Activated CD8-positive, alpha-beta memory T cell treated with anti-CD3 and anti-CD28 coated beads, Interleukin-2, amount 50 U/mL, for 24 hours (primary cell): ENCODE measurements at regions not wholly inside any gene's neighbourhood (a gene's known extent, or its start where the extent isn't known, plus 50 kb on each side); places are given as distances from the start of the nearest gene placed in this dataset.

Experiments
- DNase-seq: peaks from one replicate; pipeline ENCODE4 v3.0.0-alpha.2; 2020; ENCODE audit errors: extremely low read depth

DNA sequence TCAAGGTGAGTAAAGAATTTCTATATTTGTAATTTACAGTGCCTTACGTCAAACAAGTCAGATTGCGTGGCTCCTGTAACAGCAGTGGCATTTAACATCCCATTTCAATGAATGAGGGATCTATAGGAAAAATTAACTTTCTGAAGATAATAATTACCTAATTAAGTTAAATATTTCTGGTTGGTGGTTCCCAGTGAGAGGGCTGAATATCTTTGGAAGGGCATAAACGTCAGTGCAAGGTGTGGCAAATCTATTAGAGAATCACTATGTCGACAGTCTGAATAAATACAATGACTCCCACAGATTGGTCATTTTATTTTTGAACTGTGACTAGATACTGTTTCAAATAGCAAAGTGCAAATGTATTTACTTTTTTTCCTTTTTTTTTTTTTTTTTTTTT lies 80.0 kb downstream of the S1PR1 start:
- DNase-seq = no peak

DNA sequence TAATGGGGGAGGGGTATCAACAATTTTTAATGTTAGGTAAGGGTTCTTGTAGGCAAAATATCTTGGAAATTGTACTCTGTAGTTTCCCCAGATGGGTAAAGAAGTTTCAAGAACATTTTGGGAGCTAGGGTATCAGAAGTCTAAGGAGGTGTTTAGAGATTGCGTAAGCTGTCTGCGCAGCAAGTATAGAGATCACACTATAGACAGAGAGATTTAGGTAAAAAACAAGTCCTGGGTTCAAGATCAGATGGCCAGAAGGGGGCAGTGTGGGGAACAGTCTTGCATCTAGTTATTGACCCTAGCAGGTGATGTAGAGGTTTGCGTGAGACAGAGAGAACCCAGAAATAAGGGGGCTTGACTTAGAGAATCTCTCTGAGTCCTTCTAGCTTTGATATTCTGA lies 80.8 kb downstream of the S1PR1 start:
- DNase-seq = no peak

DNA sequence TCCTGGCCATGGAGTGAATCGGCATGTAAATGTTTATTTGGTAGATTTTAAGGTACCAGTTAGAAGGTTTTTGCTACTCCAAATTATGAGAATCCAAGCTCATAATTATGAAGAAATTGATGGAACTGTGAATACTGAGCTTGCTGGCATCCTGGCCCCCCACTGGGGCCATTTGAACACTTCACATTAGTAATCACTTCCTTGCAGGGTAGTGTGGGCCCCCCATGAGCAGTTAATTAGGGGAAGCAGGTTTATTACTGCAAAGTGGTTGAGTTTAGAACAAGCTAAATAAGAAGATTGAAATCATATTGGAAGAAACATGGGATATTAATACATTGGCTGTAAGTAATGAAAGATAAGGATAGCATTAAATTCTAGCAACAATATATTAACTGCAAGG lies 86.7 kb downstream of the S1PR1 start:
- no peak for DNase-seq

DNA sequence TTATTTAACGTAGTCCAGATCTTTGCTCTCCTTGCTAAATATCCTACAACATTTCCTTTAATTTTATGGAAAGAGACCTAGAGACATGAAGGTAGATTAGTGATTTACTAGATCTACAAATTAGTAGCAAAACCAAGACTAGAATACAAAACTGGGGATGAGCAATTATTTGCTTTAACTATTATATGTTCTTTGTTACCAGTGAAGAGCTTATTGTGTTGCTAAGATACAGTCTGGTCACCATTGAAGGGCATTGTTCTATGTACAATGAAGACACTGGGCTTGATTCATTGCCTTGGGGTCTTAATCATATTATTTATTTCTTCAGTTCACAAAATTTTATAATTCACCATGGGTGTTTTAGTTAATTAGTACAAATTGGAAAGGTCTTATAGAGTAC lies 88.3 kb downstream of the S1PR1 start:
- no peak for DNase-seq

DNA sequence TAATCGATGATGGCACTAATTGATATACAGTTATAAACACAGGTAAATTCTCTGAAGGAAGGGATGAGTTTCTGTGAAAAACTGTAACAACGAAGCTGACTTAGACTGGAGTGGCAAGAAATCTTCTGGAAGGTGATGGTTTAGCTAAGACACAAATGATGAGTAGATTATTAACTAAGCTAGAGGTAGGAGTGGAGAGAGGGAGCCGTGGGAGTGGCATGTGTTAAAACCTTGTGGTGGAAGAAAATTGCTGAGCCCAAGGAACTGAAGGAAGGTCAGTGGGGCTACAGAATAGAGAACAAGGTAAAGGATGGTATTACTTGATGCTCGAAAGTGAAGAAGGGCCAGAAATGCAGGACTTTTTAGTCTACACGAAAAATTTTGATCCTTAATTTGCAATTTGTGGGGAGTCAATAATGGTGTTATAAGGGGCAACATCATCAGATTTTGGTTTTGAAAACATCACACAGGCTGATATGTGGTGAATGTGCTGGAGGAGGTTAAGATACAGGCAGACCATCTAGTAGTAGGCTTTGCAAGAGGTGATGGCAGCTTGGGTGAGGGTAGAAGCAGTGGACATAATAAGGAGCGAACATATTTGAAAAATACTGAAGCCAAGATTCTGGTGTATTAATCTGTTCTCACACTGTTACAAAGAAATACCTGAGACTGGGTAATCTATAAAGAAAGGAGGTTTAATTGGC lies 93.8 kb downstream of the S1PR1 start:
- DNase-seq = no peak

DNA sequence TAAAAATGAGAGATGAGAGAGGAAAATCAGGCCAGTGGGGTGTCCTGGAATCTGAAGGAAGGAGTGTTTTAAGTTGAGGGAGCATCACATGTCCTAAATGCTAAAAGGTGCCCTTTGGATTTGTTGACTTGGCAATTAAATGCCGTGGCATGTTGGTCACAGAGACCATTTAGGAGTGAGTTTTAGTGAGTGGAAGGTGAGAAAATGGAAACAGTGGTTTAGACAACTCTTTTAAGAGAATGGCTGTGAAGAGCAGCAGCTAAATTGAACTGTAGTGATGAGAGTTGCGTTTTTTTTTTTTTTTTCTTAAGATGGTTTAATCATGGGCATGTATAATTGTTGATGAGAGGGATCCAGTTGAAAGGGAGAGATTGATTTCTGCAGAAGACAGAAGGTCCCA lies 95.0 kb downstream of the S1PR1 start:
- DNase-seq = no peak

DNA sequence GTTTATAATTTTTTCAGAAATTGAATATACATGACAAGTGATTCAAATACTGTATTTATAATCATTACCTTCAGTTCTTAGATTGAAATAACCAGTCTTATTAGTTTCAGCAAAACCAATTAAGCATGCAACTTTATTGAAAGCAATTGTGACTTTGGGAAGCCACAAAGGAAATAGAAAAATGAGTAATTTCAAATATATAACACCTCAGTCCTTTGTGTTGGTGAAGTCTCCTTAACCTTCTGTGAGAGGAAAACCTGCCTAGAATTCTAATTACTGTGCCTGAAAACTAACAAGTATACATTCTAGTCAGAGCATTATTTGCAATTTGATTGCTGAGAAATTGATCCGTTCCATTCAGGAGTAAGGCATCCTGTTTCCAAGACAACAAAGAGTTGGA lies 95.8 kb downstream of the S1PR1 start:
- no peak for DNase-seq

DNA sequence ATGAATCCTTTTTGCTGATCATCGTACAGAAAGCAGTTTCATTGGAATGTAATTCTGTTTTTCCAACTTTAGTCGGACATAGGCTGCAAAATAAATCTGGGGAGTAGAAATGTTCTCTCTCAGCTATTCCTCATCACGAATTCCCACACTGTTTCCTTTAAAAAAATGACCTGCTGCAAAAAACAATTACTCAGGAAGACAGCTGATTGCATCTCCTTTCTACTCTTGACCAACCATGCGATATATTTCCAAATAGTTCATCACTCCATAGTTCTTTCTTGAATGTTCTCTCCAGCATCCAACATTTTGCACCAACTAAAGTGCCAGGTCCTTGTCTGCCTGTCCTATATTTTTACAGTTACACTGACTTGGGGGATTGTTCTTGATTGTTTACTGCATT lies 96.4 kb downstream of the S1PR1 start:
- no peak for DNase-seq

DNA sequence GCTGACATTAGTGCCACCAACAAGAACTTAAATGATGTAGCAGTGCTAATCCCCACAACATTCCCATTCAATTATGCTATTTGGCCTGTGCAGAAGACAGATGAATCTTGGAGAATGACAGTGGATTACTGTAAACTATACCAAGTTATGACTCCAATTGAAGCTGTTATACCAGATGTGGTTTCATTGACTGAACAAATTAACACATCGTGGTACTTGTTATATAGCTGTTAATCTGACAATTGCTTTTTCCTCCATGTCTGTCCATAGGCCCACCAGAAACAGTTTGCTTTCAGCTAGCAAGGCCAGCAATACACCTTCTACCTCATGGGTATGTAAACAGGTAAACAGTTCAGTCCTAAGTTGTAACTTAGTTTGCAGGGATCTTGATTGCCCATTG lies 101.1 kb downstream of the S1PR1 start:
- no peak for DNase-seq

DNA sequence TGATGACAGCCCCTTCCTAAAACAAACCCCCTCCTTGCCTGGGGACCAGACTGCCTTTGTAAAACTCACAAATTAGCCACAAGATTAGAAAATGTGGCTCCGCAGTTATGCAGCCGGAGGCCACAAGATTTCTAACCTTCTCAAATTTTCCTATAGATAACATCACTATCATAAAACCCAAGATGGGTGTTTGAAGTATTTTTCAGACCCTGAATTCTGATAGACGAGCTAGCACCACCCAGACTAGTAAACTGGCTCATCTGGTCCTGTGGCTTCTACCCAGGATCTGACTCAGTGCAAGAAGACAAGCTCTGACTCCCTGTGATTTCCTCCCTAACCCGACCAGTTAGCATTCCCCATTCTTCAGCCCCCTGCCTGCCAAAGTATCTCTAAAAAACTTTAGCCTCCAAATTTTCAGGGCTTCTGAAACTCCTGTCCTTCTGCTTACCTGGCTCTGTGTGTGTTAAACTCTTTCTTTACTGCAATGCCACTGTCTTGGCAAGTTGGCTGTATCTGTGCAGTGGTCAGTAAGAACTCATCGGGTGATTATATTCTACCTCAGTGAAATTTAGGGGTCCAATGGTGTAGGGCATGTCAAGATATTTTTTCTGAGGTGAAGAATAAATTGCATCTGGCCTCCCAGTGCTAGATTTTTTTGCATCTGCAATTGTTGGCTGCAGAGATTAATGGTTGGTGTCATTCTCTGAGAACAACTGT lies 102.1 kb downstream of the S1PR1 start:
- no peak for DNase-seq

DNA sequence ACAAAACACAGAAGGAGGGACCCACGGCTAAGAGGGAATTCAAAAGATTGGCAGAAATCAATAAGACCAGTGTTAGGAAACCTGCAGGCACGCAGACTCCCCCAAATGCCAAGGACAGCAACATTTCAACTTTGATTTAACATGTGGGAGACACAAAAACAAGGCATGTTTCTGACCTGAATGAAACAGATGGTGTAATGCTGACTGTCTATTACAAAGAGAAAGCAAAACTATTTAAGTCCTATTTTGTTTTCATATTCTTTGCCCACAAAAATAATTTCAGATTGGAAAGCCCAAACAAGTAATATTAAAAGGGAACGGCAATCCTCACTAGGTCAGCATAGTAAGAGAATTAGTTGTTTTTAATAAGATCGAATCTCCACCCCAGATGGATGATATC lies 107.9 kb downstream of the S1PR1 start:
- DNase-seq = no peak

DNA sequence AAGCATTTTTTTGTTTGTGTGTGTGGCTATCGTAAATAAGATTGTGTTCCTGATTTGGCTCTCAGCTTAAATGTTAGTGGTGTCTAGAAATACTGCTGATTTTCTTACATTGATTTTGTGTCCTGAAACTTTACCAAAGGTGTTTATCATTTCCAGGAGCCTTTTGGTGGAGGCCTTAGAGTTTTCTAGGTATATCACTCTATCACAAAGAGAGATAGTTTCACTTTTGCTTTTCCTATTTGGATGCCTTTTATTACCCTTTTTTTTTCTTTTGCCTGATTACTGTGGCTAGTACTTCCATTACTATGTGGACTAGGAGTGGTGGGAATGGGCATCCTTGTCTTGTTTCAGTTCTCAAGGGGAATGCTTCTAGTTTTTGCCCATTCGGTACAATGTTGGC lies 109.6 kb downstream of the S1PR1 start:
- DNase-seq = no peak

DNA sequence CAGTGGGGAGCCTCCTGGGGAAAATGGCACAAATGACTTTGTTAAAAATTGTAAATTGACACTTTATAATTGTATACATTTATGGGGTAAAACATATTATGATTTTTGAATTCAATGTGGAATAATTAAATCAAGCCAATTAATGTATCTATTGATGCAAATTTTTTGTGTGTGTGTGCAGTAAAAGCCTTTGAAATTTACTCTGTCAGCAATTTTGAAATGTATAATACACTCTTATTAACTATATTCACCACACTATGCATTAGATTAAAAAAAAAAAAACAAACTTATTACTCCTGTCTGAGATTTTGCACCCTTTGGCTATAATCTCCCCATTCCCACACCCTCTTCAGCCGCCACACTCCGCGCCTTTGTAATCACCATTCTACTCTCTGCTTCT lies 119.2 kb downstream of the S1PR1 start:
- DNase-seq = no peak

DNA sequence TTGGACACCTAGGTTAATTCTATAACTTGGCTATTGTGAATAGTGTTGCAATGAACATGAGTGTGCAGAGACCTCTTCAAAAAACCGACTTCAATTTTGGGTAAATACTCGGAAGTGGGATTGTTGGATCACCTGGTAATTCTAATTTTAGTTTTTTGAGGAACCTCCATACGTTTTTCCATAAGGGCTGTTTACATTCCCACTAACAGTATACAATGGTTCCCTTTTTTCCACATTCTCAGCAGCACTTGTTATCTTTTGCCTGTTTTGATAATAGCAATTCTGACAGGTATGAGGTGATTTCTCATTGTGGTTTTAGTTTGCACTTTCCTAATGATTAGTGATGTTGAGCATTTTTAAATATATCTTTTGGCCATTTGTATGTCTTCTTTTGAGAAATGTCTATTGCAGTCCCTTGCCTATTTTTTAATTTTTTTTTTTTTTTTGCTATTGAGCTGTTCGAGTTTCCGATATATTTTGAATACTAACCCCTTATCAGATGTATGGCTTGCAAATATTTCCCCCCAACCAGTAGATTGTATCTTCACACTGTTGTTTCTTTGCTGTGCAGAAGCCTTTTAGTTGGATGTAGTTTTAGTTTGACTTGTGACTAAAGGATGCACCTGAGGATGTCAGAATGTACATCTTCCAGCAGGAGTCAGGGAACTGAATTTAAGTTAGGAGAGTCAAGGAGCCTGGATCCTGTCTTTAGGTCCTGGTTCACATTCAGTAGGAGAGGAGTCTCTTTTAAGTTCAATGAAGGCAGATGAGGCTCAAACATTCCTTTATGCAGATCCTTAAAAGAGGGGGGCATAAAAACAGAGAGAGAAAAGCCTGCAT lies 120.0 kb downstream of the S1PR1 start:
- DNase-seq = no peak

DNA sequence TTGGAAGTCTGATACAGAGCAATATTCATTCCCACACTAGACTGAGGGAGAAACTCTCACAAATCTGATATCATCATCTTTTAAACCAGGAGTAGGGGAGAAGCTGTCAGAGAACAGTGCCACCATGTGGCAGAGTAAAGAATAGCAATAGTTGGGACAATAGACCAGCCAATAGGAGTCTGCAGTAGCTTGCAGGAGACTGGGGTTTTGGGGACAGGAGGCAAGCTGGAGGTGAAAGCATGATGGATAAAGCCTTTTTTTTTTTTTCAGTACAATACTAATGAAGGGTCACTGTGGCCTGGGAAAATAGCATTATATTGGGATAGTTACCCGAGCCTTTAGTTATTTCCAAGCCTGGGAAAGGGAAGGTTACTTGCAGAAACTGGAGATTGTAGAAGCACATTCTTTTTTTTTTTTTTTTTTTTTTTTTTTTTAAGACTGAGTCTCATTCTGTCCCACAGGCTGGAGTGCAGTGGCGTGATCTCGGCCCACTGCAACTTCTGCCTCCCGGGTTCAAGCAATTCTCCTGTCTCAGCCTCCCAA lies 120.7 kb downstream of the S1PR1 start:
- peak; percentile 31 for DNase-seq

DNA sequence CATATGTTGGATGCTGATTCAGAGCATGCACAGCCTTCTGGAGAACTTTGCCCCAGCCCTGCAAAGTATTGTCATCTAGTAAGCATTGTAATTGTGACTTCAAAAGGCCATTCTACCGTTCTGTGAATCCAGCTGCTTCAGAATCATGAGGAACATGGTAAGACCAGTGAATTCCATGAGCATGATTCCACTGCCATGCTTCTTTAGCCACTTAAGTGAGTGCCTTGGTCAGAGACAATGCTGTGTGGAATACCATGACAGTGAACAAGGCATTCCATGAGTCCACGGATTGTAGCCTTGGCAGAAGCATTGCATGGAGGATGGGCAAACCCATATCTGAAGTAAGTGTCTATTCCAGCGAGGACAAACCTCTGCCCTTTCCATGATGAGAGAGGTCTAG lies 123.7 kb downstream of the S1PR1 start:
- DNase-seq = no peak

DNA sequence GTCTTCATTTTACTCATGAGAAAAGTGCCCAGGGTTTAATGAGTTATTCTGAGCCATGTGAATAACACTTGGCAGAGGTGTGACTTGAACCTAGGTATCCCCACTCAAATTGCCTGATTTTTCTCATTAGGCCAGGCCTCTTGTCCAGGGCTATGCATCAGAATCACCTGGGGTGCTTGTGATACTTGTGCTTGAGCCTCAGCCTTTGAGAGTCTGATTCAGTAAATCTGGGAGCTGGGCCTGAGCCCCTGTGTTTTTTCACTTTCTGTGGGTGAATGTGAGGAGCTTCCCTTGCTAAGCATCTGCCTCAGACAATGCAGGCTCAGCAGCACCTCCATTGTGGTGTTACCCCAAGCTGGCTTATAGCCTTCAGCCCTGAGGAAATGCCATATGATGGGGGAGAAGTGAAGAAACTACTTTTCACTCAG lies 127.1 kb downstream of the S1PR1 start:
- DNase-seq = no peak

DNA sequence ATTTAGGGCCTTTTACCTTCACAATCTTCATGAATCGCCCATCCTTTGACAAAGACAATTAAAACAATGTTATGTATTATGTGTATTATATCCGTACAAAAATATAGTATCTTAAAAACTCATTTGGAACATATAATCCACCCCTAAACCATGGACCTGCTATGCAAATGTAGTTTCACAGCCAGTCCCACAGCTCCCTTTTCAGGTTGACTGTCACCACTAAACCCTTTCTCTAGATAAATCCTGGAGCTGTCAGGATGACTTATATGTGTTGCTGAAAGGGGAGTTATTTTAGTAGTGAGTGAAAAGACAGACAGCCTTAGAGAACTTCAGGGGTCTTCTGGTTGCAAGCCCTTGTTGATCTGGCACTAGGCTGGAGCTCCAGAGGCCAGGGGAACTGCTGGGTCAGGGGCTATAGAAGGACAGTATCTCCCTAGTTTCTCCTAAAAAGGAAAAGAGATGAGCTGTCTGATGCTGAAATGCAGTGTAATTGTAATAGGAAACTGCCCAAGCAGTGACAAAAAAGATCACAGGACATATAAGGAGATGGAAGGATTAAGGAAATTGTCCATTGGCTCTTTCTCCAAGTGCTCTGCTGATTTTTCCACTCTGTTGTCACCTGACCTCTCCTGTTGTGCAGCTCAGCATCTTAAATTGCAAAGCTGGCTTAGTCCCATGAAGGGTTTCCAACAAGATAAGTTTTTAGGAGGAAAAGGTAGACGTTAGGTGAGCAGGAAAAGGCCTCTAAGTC lies 127.7 kb downstream of the S1PR1 start:
- no peak for DNase-seq

DNA sequence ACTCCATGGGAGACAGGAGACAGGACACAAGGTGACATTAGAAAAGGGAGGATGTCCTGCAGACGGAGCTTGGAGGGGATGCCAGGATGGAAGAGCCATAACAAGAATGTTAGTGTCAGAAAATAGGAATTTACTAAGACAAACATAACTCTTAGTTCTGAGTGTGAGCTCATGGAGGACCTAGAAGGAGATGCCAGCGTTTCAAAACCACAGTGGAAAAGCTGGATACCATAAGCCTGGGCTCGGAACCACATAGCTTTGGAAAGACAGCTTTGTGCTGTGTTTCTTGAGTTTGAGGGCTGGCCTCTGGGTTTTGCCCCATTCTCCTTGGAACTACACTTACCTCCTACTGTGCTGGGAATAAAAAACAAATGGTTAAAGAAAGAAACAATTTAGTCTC lies 128.4 kb downstream of the S1PR1 start:
- DNase-seq = no peak

DNA sequence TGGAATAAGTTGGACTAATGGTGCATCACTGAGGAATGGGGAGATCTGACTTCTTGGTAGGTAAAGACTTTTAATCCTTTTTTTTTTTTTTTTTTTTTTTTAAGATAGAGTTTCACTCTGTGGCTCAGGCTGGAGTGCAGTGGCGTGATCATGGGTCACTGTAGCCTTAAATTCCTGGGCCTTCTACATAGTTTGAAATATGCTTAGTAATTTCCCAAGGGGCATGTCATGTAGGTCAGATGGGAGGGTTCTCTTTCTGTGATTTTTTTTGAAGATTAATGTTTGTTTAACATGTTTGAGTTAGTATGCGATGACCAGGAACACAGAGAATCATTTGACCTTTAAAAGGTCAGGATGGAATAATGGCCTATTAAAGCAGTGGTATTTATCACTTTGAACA lies 129.1 kb downstream of the S1PR1 start:
- no peak for DNase-seq

DNA sequence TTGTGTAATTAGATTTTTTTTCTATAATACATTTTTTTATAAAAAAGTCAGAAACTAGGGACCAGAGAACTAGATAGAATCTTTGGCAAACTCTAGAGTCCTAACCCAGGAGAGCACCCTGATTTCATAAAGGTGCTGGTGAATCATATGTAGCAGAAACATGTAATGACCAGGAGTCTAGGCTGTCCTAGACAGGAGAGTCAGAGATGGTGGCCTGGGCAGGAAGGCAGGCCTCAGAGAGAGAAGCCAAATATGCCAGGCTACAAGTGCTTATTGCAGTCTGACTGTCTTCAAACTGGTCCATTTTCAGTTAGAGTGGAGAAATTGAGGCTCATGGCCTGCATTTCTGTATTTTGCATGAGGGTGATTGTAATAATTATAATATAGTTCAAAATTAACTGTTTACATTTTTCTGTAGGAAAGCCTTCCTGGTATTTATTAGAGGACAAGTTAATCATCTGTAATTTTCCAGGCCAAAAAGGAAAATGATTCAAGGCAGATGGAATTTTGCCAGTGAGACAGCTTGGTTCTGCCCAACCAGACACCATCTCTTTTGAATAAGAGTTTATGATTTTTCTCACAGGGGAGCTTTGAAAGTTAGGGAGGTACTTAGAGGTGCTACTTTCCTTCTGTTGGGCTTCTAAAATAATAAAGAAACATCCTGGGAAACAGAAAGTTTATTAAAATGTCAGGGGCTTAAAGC lies 129.8 kb downstream of the S1PR1 start:
- no peak for DNase-seq
